ENCODE measurements at regions not wholly inside any gene's neighbourhood (a gene's known extent, or its start where the extent isn't known, plus 50 kb on each side); places are given as distances from the start of the nearest gene placed in this dataset.
"Not testable (repeated sequence)": the region's sequence is repeated elsewhere in the genome, so short reads cannot be mapped to it uniquely, and the experiment has no call there.

GRCh38 chr2:35454966-35455638 is 900.5 kb upstream of the CRIM1 start:
- no peak for ATAC-seq
- TF ChIP-seq POLR2A (IDR thresholded peaks at IDR 0.05) (no peak), CTCF (IDR thresholded peaks at IDR 0.05) (no peak)
- intact Hi-C loops (cut with DNase I) = no loop called here

DNA sequence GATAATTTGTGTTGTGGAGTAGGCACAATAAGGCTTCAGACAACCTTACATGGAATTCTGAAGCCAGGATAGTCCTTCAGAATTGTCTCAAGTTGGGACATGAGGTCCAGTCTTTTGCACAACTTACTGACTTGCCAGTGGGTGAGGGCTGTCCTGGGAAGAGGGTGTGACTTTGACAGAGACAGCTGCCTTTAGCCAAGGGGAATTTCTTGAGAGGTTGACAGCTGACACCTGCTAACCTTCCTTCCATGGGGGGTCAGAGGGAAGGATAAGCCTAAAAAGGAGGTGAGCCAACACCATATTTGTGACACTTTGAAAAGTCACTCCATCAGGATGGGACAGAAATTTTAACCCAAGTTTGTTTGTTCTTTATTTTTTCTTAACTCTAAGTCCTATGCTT is 907.8 kb upstream of the CRIM1 start:
- H3K36me3 ChIP-seq = no peaks in the 10 kb centered on the region
- no peak for TF ChIP-seq POLR2A (IDR thresholded peaks at IDR 0.05)
- TF ChIP-seq CTCF (IDR thresholded peaks at IDR 0.05) = no peak
- no peaks in the 10 kb centered on the region for H3K27me3 ChIP-seq
- DNase-seq (no peak), ATAC-seq (no peak)
- H3K4me1 ChIP-seq = no peaks in the 10 kb centered on the region
- H3K4me3 ChIP-seq = no peak overlapping the region
- no peaks in the 10 kb centered on the region for H3K9me3 ChIP-seq
- no peak overlapping the region for H3K27ac ChIP-seq
- intact Hi-C loops (cut with DNase I) = no loop called here

More at GRCh38 chr2:35454966-35455638, 900.5 kb upstream of the CRIM1 start:
- Histone ChIP-seq H3K9me3 (no peaks in the 10 kb centered on the region), H3K27me3 (no peaks in the 10 kb centered on the region), H3K36me3 (no peaks in the 10 kb centered on the region), H3K4me3 (no peak overlapping the region), H3K4me1 (no peaks in the 10 kb centered on the region), H3K27ac (no peak overlapping the region)
- DNase-seq = no peak
- 73 to 91% (median 87%) methylated on average over 3 of the region's 3 CpGs for WGBS, 4 donors

GRCh38 chr2:35447215-35447614 is 908.4 kb upstream of the CRIM1 start:
- no peak for DNase-seq
- no peaks in the 10 kb centered on the region for H3K36me3 ChIP-seq
- no peak overlapping the region for H3K4me3 ChIP-seq
- no peak overlapping the region for H3K27ac ChIP-seq
- ATAC-seq = no peak
- no peaks in the 10 kb centered on the region for H3K9me3 ChIP-seq
- TF ChIP-seq POLR2A (IDR thresholded peaks at IDR 0.05) = no peak
- no peak for TF ChIP-seq CTCF (IDR thresholded peaks at IDR 0.05)
- H3K4me1 ChIP-seq = no peaks in the 10 kb centered on the region
- intact Hi-C loops (cut with DNase I) = no loop called here
- 66 to 88% (median 73%) methylated on average over 5 of the region's 5 CpGs for WGBS, 4 donors
- H3K27me3 ChIP-seq = no peaks in the 10 kb centered on the region

- Histone ChIP-seq H3K4me3 (no peak overlapping the region), H3K36me3 (no peaks in the 10 kb centered on the region), H3K27ac (no peak overlapping the region), H3K9me3 (no peaks in the 10 kb centered on the region), H3K27me3 (no peaks in the 10 kb centered on the region), H3K4me1 (no peaks in the 10 kb centered on the region)
- ATAC-seq (no peak), DNase-seq (no peak)
- intact Hi-C loops (cut with DNase I) = no loop called here
- no peak for TF ChIP-seq POLR2A (IDR thresholded peaks at IDR 0.05)
- no peak for TF ChIP-seq CTCF (IDR thresholded peaks at IDR 0.05)
Measured at GRCh38 chr2:35443087-35443486, 912.5 kb upstream of the CRIM1 start.

DNA sequence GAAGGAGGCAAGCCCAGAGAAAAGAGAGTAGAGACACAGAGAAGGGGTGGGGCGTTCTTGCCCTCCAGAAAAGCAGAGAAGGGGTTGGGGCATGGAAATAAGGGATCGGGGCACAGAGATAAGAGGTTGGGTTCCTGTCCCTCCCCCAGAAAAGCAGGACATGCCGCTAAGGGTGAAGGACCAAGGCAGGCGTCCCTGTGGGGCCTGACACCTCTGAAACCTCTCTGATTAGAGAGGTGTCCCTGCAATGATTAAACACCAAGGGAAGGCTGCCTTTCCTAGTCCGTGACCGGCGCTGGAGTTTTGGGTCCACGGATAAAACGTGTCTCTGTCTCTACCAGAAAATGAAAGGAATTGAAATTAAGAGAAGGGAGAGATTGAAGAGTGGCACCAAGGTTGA is 914.0 kb upstream of the CRIM1 start:
- intact Hi-C loops (cut with DNase I); DNase-seq; H3K27ac ChIP-seq; H3K27me3 ChIP-seq; H3K36me3 ChIP-seq; H3K4me1 ChIP-seq; H3K9me3 ChIP-seq; H3K4me3 ChIP-seq; ATAC-seq: not testable (repeated sequence)
- WGBS, 4 donors = 70 to 80% (median 77%) methylated on average over 8 to 9 of the region's 9 CpGs

DNA sequence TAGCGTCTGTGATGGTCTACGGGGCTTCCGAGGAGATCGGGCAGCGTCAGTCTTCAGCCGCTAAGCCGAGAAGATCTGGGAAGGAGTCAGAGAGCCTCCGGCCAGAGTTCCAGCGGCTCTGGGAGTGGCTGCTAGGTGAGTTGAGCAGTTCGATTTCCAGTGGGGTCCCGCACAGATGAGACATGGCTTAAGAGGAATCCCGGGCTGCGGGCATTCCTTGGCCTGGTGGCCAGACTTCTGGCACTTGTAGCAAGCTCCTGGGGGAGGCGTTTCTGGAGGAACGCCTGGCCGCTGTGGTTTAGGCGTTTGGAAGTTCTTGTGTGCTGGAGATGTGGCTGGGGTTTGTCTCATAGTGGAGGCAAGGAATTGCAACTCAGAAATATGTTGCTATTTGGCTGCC is 915.3 kb upstream of the CRIM1 start:
- H3K9me3 ChIP-seq; H3K36me3 ChIP-seq; H3K27ac ChIP-seq; intact Hi-C loops (cut with DNase I); H3K4me1 ChIP-seq; DNase-seq; H3K4me3 ChIP-seq; ATAC-seq; H3K27me3 ChIP-seq: not testable (repeated sequence)
- 87 to 90% (median 89%) methylated on average over 17 of the region's 17 CpGs for WGBS, 4 donors

GRCh38 chr2:35436893-35437292 is 918.7 kb upstream of the CRIM1 start:
- H3K4me3 ChIP-seq; ATAC-seq; H3K4me1 ChIP-seq; H3K36me3 ChIP-seq; DNase-seq; intact Hi-C loops (cut with DNase I); H3K27me3 ChIP-seq; H3K27ac ChIP-seq: not testable (repeated sequence)
- H3K9me3 ChIP-seq = peaks cover 0 to 13% (median 0%) of the 10 kb centered on the region in 12 donors
- 70 to 80% (median 77%) methylated on average over 5 of the region's 5 CpGs for WGBS, 4 donors
